Right atrium auricular region (tissue), 2 donors: ENCODE measurements at regions not wholly inside any gene's neighbourhood (a gene's known extent, or its start where the extent isn't known, plus 50 kb on each side); places are given as distances from the start of the nearest gene placed in this dataset.

Experiments
- DNase-seq: peaks from one replicate; pipeline ENCODE4 v3.0.0-alpha.2; 2019; ENCODE audit warnings: low spot score
- H3K27ac ChIP-seq, 2 donors: fragments of 200-600 bp; sonication (generic); 1 replicate in 1 of 2; 2 replicates in 1 of 2; pipeline ENCODE4 v1.5.1; 2016 to 2019
- H3K27me3 ChIP-seq, 2 donors: fragments of 200-600 bp; sonication (generic); one replicate each; pipeline versions ENCODE4 v1.5.1 to v1.6.0; 2017 to 2019
- H3K36me3 ChIP-seq: fragments of 200-600 bp; sonication (generic); one replicate; pipeline ENCODE4 v1.5.1; 2016
- H3K4me1 ChIP-seq, 2 donors: fragments of 200-600 bp; sonication (generic); one replicate each; pipeline versions ENCODE4 v1.5.1 to v1.6.0; 2017 to 2019
- H3K4me3 ChIP-seq, 2 donors: fragments of 200-600 bp; sonication (generic); 1 replicate in 1 of 2; 2 replicates in 1 of 2; pipeline ENCODE4 v1.5.1; 2017 to 2019; ENCODE audit warnings: mild to moderate bottlenecking in 1 of 2, moderate library complexity in 1 of 2
- H3K9me3 ChIP-seq, 2 donors: fragments of 200-600 bp; sonication (generic); one replicate each; pipeline ENCODE4 v1.5.1; 2019
- TF ChIP-seq, protein P1 (sequence below), 2 donors: fragments of 200-600 bp; sonication (generic); IDR thresholded peaks; one replicate each; pipeline ENCODE4 v1.5.1; 2019; ENCODE audit warnings: antibody characterized with exemption in 2 of 2

DNA sequence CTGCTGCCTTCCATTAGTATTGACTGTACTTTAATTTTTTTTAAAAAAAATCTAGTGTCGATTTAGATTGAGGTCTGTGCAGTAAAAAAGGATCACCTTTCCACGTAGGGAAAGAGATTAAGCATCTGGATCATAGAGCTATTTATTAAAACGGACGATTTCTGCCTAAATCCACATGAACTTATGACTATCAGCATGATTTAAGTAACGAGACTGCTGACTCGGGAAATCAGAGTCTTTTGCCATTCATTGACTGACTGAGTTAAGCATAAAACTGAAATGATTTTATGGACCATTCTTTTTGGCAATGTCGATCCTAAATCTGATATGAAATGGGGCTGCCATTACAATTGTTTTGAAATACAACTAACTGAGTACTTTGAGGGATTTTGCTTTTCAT lies 261.7 kb downstream of the SAMD5 start:
- TF ChIP-seq, protein P1, sequence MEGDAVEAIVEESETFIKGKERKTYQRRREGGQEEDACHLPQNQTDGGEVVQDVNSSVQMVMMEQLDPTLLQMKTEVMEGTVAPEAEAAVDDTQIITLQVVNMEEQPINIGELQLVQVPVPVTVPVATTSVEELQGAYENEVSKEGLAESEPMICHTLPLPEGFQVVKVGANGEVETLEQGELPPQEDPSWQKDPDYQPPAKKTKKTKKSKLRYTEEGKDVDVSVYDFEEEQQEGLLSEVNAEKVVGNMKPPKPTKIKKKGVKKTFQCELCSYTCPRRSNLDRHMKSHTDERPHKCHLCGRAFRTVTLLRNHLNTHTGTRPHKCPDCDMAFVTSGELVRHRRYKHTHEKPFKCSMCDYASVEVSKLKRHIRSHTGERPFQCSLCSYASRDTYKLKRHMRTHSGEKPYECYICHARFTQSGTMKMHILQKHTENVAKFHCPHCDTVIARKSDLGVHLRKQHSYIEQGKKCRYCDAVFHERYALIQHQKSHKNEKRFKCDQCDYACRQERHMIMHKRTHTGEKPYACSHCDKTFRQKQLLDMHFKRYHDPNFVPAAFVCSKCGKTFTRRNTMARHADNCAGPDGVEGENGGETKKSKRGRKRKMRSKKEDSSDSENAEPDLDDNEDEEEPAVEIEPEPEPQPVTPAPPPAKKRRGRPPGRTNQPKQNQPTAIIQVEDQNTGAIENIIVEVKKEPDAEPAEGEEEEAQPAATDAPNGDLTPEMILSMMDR (IDR thresholded peaks at IDR 0.05), result no peak
- H3K9me3 ChIP-seq, result no peaks in the 10 kb centered on the region
- no peaks in the 10 kb centered on the region for H3K36me3 ChIP-seq
- H3K27me3 ChIP-seq, result no peaks in the 10 kb centered on the region
- no peak overlapping the region for H3K4me3 ChIP-seq
- no peaks in the 10 kb centered on the region for H3K4me1 ChIP-seq
- no peak for DNase-seq
- no peak overlapping the region for H3K27ac ChIP-seq

DNA sequence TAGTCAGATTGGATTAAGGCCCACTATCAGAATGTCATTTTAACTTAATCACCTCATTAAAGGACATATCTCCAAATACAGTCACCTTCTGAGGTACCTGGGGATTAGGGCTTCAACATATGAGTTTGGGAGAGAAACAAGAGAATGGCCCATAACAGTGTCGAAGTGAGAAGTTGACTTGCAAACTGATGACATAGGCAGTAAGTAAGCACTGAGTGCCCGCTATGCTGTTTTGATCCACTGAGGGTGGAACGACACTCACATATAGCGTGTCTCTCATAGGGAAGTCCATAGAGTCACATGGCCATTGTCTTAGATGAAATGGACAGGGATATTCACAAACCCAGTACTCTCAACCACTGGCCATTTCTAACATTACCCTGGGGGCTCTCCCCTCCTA lies 264.2 kb downstream of the SAMD5 start:
- DNase-seq, result no peak
- H3K36me3 ChIP-seq, result no peaks in the 10 kb centered on the region
- no peaks in the 10 kb centered on the region for H3K27me3 ChIP-seq
- no peak overlapping the region for H3K4me3 ChIP-seq
- TF ChIP-seq, protein P1 (IDR thresholded peaks at IDR 0.05), result no peak
- H3K9me3 ChIP-seq, result no peaks in the 10 kb centered on the region
- H3K4me1 ChIP-seq, result no peaks in the 10 kb centered on the region
- H3K27ac ChIP-seq, result no peak overlapping the region

- Histone ChIP-seq H3K27me3 (no peaks in the 10 kb centered on the region), H3K4me1 (no peaks in the 10 kb centered on the region), H3K27ac (no peak overlapping the region), H3K9me3 (no peaks in the 10 kb centered on the region), H3K4me3 (no peak overlapping the region), H3K36me3 (no peaks in the 10 kb centered on the region)
- TF ChIP-seq, protein P1 (IDR thresholded peaks at IDR 0.05), result no peak
- DNase-seq, result no peak
Measured at GRCh38 chr6:147774856-147775255, 266.4 kb downstream of the SAMD5 start.

DNA sequence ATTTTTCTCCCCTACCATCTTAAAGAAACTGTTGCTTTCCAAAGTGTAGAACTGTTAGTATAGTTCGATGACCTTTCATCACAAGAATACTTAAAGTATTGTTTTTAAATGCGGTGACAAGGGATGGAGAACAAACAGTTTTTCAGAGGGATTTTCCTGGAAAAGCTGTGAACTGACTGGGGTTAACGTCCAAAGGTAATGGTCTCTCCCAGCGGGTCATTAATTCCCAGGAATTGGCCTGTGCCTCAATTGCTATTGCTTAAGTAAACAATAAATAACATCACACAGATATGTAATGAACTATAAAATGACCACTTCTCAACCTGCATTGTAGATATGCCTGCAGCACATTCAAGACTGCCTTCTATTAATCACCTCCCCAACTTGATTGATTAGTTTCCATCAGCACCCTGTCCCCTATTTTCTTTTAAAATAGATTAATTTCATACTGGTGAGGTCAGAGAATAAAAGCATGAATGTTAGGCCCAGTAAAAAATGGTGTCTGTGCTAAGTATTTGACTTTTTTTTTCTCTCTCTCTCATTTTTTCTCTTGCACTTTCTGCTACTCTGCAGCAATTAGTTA lies 268.2 kb downstream of the SAMD5 start:
- H3K4me1 ChIP-seq, result no peaks in the 10 kb centered on the region
- H3K27me3 ChIP-seq, result no peaks in the 10 kb centered on the region
- DNase-seq, result no peak
- TF ChIP-seq, protein P1 (IDR thresholded peaks at IDR 0.05), result no peak
- H3K27ac ChIP-seq, result no peak overlapping the region
- H3K4me3 ChIP-seq, result no peak overlapping the region
- H3K36me3 ChIP-seq, result no peaks in the 10 kb centered on the region
- no peaks in the 10 kb centered on the region for H3K9me3 ChIP-seq

GRCh38 chr6:147779624-147780023 lies 271.1 kb downstream of the SAMD5 start:
- TF ChIP-seq, protein P1 (IDR thresholded peaks at IDR 0.05), result no peak
- H3K9me3 ChIP-seq, result no peaks in the 10 kb centered on the region
- H3K4me3 ChIP-seq, result no peak overlapping the region
- H3K4me1 ChIP-seq, result no peaks in the 10 kb centered on the region
- DNase-seq, result no peak
- no peak overlapping the region for H3K27ac ChIP-seq
- no peaks in the 10 kb centered on the region for H3K36me3 ChIP-seq
- no peaks in the 10 kb centered on the region for H3K27me3 ChIP-seq

GRCh38 chr6:147782302-147782701 lies 273.8 kb downstream of the SAMD5 start:
- TF ChIP-seq, protein P1 (IDR thresholded peaks at IDR 0.05), result no peak
- H3K4me3 ChIP-seq, result no peak overlapping the region
- no peak overlapping the region for H3K27ac ChIP-seq
- no peaks in the 10 kb centered on the region for H3K36me3 ChIP-seq
- no peaks in the 10 kb centered on the region for H3K27me3 ChIP-seq
- no peak for DNase-seq
- H3K4me1 ChIP-seq, result no peaks in the 10 kb centered on the region
- no peaks in the 10 kb centered on the region for H3K9me3 ChIP-seq
